Gastroesophageal sphincter (tissue), 3 donors: ENCODE measurements at regions not wholly inside any gene's neighbourhood (a gene's known extent, or its start where the extent isn't known, plus 50 kb on each side); places are given as distances from the start of the nearest gene placed in this dataset.

Experiments used
- EP300 ChIP-seq: sonication (generic); formaldehyde crosslinking; IDR thresholded peaks from one replicate; pipeline ENCODE4 v1.6.1; 2017; ENCODE audit warnings: antibody characterized with exemption, mild to moderate bottlenecking
- POLR2A ChIP-seq, 2 donors: fragments of 450-650 bp; IDR thresholded peaks; one replicate each; pipeline ENCODE4 v1.6.1; 2017; ENCODE audit warnings: antibody characterized with exemption in 2 of 2, mild to moderate bottlenecking in 2 of 2, moderate library complexity in 1 of 2
- TF ChIP-seq, protein P1 (sequence below), 4 experiments: fragments of 200-600 bp in 2 of 4; fragments of 450-650 bp in 2 of 4; sonication (generic) in 1 of 4; IDR thresholded peaks; one replicate each; pipeline ENCODE4 v1.5.1; 2017 to 2019; ENCODE audit warnings: antibody characterized with exemption in 4 of 4, mild to moderate bottlenecking in 2 of 4, moderate library complexity in 2 of 4

DNA sequence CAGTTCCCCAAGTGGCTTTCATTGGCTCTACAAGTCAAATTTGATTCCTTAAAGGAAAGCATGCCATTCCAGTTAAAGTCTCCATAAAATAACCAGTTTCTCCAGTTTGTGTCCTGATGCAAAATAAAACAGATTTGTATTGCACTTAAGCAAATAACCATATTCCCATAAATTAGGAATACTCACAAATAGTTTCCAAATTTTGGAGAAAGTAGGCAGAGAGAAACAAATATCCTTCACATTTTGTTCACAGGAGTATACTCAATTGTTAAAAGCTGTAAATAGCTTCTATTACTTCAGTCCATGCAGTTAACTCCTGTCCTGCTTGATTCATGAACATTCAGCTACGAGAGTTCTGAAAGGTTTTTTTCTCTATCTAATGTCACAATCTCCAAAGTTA, 281.4 kb upstream of the RGS17 start:
- no peak for TF ChIP-seq POLR2A (IDR thresholded peaks at IDR 0.05)
- TF ChIP-seq, protein P1, sequence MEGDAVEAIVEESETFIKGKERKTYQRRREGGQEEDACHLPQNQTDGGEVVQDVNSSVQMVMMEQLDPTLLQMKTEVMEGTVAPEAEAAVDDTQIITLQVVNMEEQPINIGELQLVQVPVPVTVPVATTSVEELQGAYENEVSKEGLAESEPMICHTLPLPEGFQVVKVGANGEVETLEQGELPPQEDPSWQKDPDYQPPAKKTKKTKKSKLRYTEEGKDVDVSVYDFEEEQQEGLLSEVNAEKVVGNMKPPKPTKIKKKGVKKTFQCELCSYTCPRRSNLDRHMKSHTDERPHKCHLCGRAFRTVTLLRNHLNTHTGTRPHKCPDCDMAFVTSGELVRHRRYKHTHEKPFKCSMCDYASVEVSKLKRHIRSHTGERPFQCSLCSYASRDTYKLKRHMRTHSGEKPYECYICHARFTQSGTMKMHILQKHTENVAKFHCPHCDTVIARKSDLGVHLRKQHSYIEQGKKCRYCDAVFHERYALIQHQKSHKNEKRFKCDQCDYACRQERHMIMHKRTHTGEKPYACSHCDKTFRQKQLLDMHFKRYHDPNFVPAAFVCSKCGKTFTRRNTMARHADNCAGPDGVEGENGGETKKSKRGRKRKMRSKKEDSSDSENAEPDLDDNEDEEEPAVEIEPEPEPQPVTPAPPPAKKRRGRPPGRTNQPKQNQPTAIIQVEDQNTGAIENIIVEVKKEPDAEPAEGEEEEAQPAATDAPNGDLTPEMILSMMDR (IDR thresholded peaks at IDR 0.05) = no peak
- TF ChIP-seq EP300 = no peak
